Renal pelvis (tissue), 1 donor: ENCODE measurements at regions not wholly inside any gene's neighbourhood (a gene's known extent, or its start where the extent isn't known, plus 50 kb on each side); places are given as distances from the start of the nearest gene placed in this dataset.
"Not testable (repeated sequence)": the region's sequence is repeated elsewhere in the genome, so short reads cannot be mapped to it uniquely, and the experiment has no call there.

ENCODE experiments used
- DNase-seq: peaks from one replicate; pipeline ENCODE4 v3.0.0-alpha.2; 2013

- no peak for DNase-seq
Observed at GRCh38 chr12:89062996-89063395, 289.3 kb downstream of the DUSP6 start.

GRCh38 chr12:89059721-89060541, 292.4 kb downstream of the DUSP6 start:
- no peak for DNase-seq

DNA sequence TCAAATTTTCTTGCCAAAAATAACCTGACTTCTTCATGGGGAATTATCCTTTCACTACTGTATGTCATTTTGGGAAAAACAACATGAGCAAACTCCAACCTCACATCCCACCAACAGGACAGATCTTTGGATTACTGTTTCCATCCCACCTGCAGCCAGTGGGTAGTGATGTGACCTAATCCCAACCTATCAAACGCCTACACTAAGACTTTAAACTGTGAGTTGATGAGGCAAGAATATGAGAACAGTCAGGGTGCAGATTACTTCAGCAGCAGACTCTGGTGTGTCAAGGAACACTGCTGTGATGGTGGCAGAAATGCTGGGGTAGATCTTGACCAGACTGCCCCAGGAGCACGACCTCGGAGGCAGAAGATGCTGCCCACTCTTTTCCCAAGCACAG, 293.2 kb downstream of the DUSP6 start:
- DNase-seq, result no peak

DNA sequence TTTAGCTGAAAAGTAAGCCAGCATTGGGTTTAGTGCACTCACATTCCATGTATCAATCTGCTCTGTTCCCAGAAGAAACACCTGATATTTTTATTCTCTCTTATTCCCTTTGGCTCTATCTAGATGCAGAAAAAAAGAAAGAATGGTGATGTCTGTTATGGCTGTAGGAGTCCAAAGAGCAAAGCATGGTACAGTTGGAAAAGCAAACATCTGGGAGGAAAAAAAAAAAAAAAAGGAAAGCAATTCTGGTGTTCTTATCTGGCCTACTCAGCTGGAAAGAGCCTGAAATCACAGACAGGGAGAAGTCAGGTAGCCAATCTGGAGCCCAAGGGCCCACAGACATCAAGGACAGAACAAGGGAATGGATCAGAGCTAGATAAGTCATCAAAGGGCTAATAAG, 293.9 kb downstream of the DUSP6 start:
- DNase-seq, result no peak

- not testable (repeated sequence) for DNase-seq
Observed at GRCh38 chr12:89053817-89054216, 298.5 kb downstream of the DUSP6 start.

DNA sequence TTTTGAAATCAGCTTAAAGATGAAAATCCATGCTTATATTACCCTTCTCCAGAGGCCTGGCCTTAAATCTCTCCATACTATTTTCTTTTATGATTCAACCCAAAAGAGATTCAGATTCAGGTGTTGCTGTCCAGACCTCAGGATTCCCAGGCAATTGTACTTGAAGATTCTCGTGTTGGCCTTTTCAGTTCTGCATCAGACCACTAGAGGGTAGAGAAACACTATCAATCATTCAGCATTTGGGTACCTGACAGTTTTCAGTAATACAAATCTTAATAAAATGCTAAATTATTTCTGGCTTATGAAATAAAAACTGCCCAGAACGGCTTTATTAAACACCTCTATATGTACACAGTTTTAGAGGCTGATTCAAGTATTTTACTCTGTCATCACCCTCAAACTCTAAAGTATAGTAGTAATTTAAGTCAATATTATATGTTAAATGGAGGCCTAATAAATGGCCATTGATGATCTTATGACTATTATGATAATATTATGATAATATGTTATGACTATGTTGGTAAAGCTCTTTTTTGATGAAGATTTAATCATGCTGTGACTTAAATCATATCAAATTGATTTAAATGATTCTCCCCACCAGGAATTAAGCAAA, 301.1 kb downstream of the DUSP6 start:
- DNase-seq, result peak; percentile 64

- no peak for DNase-seq
Observed at GRCh38 chr12:89047856-89048418, 304.4 kb downstream of the DUSP6 start.

- no peak for DNase-seq
Observed at GRCh38 chr12:89041078-89041477, 311.2 kb downstream of the DUSP6 start.

DNA sequence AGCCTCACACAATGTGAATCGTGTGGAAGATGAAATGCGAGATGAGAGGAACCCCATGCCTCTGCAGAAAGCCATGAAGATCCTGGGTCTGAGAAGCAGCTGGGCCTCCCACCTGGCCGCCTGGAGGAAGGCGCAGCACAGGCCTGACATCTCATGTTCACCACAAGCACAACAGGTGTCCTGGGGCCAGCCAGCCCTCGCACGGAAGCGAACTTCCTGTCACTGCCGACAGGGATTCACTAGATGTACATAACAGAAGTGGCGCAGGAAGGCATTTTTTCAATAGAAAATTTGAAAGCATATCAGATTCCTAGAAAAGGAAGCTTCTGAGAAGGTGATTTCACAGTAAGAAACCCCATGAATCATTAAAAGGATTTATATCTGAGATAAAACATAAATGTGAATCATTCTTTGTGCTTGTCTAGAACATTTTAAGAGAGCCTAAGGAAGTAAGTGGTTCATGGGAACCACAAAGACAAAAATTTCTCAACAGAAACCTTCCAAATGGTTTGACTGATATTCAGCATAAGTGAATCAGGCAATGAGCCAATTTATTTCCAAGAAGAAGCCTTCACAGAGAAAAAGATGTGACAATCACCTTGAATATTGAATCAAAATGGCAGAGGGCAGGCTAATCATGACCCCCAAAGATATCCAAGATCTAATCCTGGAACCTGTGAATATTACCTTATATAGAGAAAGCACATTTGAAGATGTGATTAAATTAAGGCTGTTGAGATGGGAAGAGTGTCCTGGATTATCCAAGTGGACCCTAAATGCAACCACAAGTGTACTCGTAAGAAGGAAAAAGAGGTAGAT, 311.9 kb downstream of the DUSP6 start:
- DNase-seq, result no peak

DNA sequence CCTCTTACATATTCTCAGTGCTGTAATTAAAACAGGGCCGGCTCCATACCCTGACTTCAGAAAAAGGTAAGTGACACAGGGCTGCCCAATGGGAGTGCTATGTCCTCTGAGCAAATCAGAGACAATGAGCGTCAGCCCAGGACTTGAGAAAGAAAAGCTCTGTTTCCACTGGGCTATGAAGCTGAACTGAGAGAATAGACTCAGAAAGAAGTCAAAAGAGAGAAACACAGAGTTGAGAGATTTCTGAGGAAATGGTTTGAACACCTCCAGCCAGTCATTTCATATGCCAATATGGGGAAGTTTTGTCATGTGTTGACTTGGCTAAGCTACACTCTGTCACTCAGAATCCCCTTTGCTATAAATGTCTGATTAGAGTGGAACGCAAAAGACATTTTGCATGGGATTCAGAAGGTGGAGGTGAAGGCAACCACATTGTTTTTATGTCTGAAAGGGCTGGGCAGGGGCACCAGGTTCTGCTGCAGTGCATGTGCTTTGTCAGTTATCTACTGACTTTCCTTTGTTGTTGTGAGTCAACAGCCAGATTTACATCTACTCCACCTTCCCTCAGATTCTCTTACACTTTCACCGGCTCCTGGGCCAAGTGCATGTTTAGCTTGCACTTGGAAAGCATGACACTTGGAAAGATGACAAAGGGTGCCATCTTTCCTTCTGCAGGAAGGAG, 313.3 kb downstream of the DUSP6 start:
- DNase-seq, result no peak

- DNase-seq, result no peak
Observed at GRCh38 chr12:89033062-89033461, 319.2 kb downstream of the DUSP6 start.

GRCh38 chr12:89029961-89030360, 322.3 kb downstream of the DUSP6 start:
- no peak for DNase-seq

- DNase-seq, result no peak
Observed at GRCh38 chr12:89024580-89024979, 327.7 kb downstream of the DUSP6 start.

- DNase-seq, result no peak
Observed at GRCh38 chr12:89023936-89024335, 328.4 kb downstream of the DUSP6 start.

- no peak for DNase-seq
Observed at GRCh38 chr12:89020689-89021088, 331.6 kb downstream of the DUSP6 start.

GRCh38 chr12:89020121-89020480, 332.2 kb downstream of the DUSP6 start:
- DNase-seq, result no peak

- DNase-seq, result peak; percentile 85
Observed at GRCh38 chr12:89019439-89020120, 332.7 kb downstream of the DUSP6 start.

DNA sequence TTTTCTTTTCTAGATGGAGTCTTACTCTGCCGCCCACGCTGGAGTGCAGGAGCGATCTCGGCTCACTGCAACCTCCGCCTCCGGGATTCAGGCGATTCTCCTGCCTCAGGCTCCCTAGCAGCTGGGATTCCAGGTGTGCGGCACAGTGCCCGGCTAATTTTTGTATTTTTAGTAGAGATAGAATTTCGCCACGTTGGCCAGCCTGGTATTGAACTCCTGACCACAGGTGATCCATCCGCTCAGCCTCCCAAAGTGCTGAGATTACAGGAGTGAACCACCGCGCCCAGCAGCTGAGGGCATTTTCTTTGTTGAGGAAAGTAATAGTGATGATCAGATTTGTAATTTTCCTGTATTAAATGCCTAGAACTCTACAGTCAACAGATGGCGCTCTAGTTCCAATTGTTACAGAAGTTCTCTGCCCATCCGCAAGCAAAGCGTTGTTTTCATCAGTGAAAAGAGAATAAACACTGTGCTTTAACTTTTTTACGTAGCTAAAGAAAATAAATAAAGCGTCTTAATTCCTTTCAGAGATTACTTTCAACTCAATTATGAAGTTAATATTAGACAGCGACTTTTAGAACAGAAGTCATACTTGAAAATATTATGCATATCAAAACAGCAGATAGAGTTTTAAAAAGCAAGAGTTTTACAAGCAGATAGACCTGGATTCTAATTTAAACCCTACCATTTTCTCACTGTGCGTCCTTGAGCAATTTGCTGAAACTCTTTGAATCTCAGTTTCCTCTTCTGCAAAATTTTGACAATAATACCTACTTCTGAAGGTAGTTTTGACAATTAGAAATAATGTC, 335.1 kb downstream of the DUSP6 start:
- peak; percentile 73 for DNase-seq

DNA sequence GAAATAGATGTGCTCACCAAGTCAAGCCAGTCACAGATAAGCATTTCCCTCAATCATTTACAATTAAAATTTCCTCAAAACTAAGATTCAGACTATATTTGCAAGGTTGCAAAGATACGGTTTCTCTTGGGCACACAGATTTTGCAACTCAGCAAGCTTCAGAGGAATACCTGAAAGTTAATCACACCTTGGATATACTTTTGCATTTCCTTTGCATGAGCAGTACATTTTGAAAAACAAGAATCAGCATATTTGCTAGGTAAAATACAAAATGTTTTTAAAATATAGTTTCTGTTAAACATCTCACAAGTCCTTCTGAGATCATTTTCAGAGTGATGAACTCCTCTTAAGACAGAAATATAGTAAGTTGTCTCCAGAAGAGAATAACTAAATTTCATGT, 336.9 kb downstream of the DUSP6 start:
- no peak for DNase-seq

GRCh38 chr12:88998421-88998820, 353.9 kb downstream of the DUSP6 start:
- DNase-seq, result no peak
